Keratinocyte (primary cell): ENCODE measurements at regions not wholly inside any gene's neighbourhood (a gene's known extent, or its start where the extent isn't known, plus 50 kb on each side); places are given as distances from the start of the nearest gene placed in this dataset.

Experiments
- DNase-seq: peaks from one replicate; pipeline ENCODE4 v3.0.0-alpha.2; 2011; ENCODE audit warnings: low read depth, missing footprints, low spot score
- FAIRE-seq: peaks from 2 replicates; lab custom pipeline; 2011; peaks lifted over from hg19 to GRCh38; lab: Jason Lieb, UNC
- H2AFZ ChIP-seq: 2 replicates; pipeline ENCODE4 v1.6.0; 2012; ENCODE audit warnings: low read length, control low read depth, inconsistent platforms; ENCODE audit not compliant: control insufficient read depth
- H3K27ac ChIP-seq: 2 replicates; pipeline ENCODE4 v1.5.1; 2011; ENCODE audit warnings: low read length; ENCODE audit not compliant: control insufficient read depth, insufficient read depth
- H3K27me3 ChIP-seq: 3 replicates; pipeline ENCODE4 v1.6.0; 2011; ENCODE audit warnings: low read length; ENCODE audit not compliant: control insufficient read depth, insufficient read depth; ENCODE audit errors: extremely low read depth
- H3K36me3 ChIP-seq, 2 experiments: 2 replicates in 1 of 2; 3 replicates in 1 of 2; pipeline ENCODE4 v1.5.1; 2011; ENCODE audit warnings: low read length in 2 of 2, mild to moderate bottlenecking in 1 of 2; ENCODE audit not compliant: control insufficient read depth in 2 of 2, insufficient read depth in 2 of 2; ENCODE audit errors: extremely low read depth in 1 of 2
- H3K4me1 ChIP-seq: 3 replicates; pipeline ENCODE4 v1.5.1; 2011; ENCODE audit warnings: low read length; ENCODE audit not compliant: control insufficient read depth, insufficient read depth; ENCODE audit errors: extremely low read depth
- H3K4me2 ChIP-seq: 3 replicates; pipeline ENCODE4 v1.6.0; 2011; ENCODE audit warnings: low read depth, low read length; ENCODE audit not compliant: control insufficient read depth, insufficient read depth; ENCODE audit errors: extremely low read depth
- H3K4me3 ChIP-seq, 3 experiments: fragments of 200-600 bp in 1 of 3; sonication (generic) in 1 of 3; 2 replicates in 2 of 3; 3 replicates in 1 of 3; pipeline ENCODE4 v1.5.1; 2011 to 2016; ENCODE audit warnings: low read length in 3 of 3, mild to moderate bottlenecking in 3 of 3, control low read depth in 2 of 3, inconsistent platforms in 1 of 3, low read depth in 1 of 3, mixed read lengths in 1 of 3, mixed run types in 1 of 3, moderate library complexity in 1 of 3; ENCODE audit not compliant: control insufficient read depth in 2 of 3, insufficient read depth in 2 of 3; ENCODE audit errors: extremely low read depth in 1 of 3
- H3K79me2 ChIP-seq: 2 replicates; pipeline ENCODE4 v1.6.0; 2012; ENCODE audit warnings: low read length; ENCODE audit not compliant: control insufficient read depth, insufficient read depth
- H3K9ac ChIP-seq: 3 replicates; pipeline ENCODE4 v1.6.0; 2011; ENCODE audit warnings: low read length; ENCODE audit not compliant: control insufficient read depth, insufficient read depth; ENCODE audit errors: extremely low read depth
- H3K9me1 ChIP-seq: 3 replicates; pipeline ENCODE4 v1.6.0; 2011; ENCODE audit warnings: low read length; ENCODE audit not compliant: control insufficient read depth, insufficient read depth; ENCODE audit errors: extremely low read depth
- H3K9me3 ChIP-seq: 2 replicates; pipeline ENCODE4 v1.5.1; 2012; ENCODE audit warnings: low read depth, low read length; ENCODE audit not compliant: control insufficient read depth
- H4K20me1 ChIP-seq: 3 replicates; pipeline ENCODE4 v1.6.0; 2011; ENCODE audit warnings: low read length; ENCODE audit not compliant: control insufficient read depth, insufficient read depth; ENCODE audit errors: extremely low read depth
- CTCF ChIP-seq, 3 experiments: IDR thresholded peaks in 1 of 3; conservative IDR thresholded peaks in 1 of 3; optimal IDR thresholded peaks in 1 of 3; 2 replicates in 2 of 3; 3 replicates in 1 of 3; pipeline versions ENCODE3 to v1.5.1; 2011; ENCODE audit warnings: low read length in 3 of 3, mild to moderate bottlenecking in 3 of 3, moderate library complexity in 2 of 3, control low read depth in 1 of 3, inconsistent platforms in 1 of 3; ENCODE audit not compliant: insufficient read depth in 2 of 3; ENCODE audit errors: extremely low read depth in 1 of 3
- EZH2 ChIP-seq: IDR thresholded peaks from one replicate; pipeline ENCODE4 v1.6.1; 2012; ENCODE audit warnings: inconsistent platforms, mild to moderate bottlenecking, low read length, moderate library complexity
- dilution Hi-C: fragments of 300-500 bp; cut with MboI; formaldehyde crosslinking; loops from one replicate; pipeline ENCODE4 v1.7.0; 2020; ENCODE audit warnings: low sequenced_read_pairs; ENCODE audit not compliant: extremely low pct_ligation_motif_present

DNA sequence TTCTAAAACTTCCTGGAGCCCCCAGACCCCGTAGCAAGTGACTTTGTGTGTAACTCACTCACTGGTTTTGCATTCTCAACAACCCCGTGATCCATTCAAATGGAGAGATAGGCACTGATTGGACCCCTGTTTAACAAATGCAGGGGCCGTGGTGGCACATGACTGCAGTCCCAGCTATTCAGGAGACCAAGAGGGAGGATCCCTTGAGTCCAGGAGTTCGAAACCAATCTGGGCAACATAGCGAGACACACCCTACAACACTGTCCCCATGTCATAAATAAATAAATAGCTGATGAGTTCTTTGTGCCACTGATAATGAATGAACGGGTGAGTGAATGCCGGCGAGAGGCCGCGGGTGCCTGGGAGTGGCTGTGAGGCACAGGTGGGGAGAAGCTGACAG lies 59.4 kb upstream of the PAX7 start:
- Histone ChIP-seq H3K27ac (no peak overlapping the region), H3K4me1 (no peaks in the 10 kb centered on the region), H4K20me1 (no peaks in the 10 kb centered on the region), H3K79me2 (no peaks in the 10 kb centered on the region), H3K4me2 (no peak overlapping the region), H2AFZ (no peak overlapping the region), H3K4me3 (no peak overlapping the region), H3K36me3 (no peaks in the 10 kb centered on the region), H3K27me3 (peaks cover 9% of the 10 kb centered on the region), H3K9me3 (no peaks in the 10 kb centered on the region), H3K9ac (no peak overlapping the region), H3K9me1 (no peaks in the 10 kb centered on the region)
- TF ChIP-seq EZH2 (no peak), CTCF (optimal IDR thresholded peaks at IDR 0.05 in 1 of 3, IDR thresholded peaks at IDR 0.05 in 1 of 3, conservative IDR thresholded peaks at IDR 0.05 in 1 of 3; ENCODE audit: extremely low read depth in 1 of 3, insufficient read depth in 2 of 3, low read length in 3 of 3) (no peak)
- DNase-seq (no peak), FAIRE-seq (no peak)
- dilution Hi-C loops: no loop called here

GRCh38 chr1:18572022-18572880 lies 58.4 kb upstream of the PAX7 start:
- FAIRE-seq: no peak

More at GRCh38 chr1:18572022-18572880, 58.4 kb upstream of the PAX7 start:
- dilution Hi-C loops: no loop called here
- Histone ChIP-seq H3K4me2 (no peak overlapping the region), H2AFZ (no peak overlapping the region), H3K27me3 (peaks cover 3% of the 10 kb centered on the region), H3K79me2 (no peaks in the 10 kb centered on the region), H3K9me3 (no peaks in the 10 kb centered on the region), H3K27ac (no peak overlapping the region), H3K9me1 (no peaks in the 10 kb centered on the region), H3K36me3 (no peaks in the 10 kb centered on the region), H3K4me1 (no peaks in the 10 kb centered on the region), H4K20me1 (no peaks in the 10 kb centered on the region), H3K4me3 (no peak overlapping the region), H3K9ac (no peak overlapping the region)
- DNase-seq: no peak
- TF ChIP-seq EZH2 (no peak), CTCF (optimal IDR thresholded peaks at IDR 0.05 in 1 of 3, IDR thresholded peaks at IDR 0.05 in 1 of 3, conservative IDR thresholded peaks at IDR 0.05 in 1 of 3; ENCODE audit: extremely low read depth in 1 of 3, insufficient read depth in 2 of 3, low read length in 3 of 3) (no peak)
